OCI-LY3 (cell line): ENCODE measurements at regions not wholly inside any gene's neighbourhood (a gene's known extent, or its start where the extent isn't known, plus 50 kb on each side); places are given as distances from the start of the nearest gene placed in this dataset.
A peak's percentile ranks its signal among the peaks of the same experiment; 100 is the strongest.

Experiments
- H2AFZ ChIP-seq: fragments of 200-600, 300-600 bp; shearing (Covaris generic); 2 replicates; pipeline ENCODE4 v1.6.0; 2014; ENCODE audit warnings: antibody characterized with exemption, low read depth, low read length
- H3K27ac ChIP-seq: fragments of 200-600, 300-600 bp; sonication (generic); 2 replicates; pipeline ENCODE4 v1.5.1; 2014; ENCODE audit warnings: mild to moderate bottlenecking, low read length, moderate library complexity, mixed read lengths
- H3K27me3 ChIP-seq: fragments of 200-600, 300-600 bp; sonication (generic); 2 replicates; pipeline ENCODE4 v1.6.1; 2014; ENCODE audit warnings: low read depth, low read length, mixed read lengths
- H3K36me3 ChIP-seq: fragments of 200-600, 300-600 bp; sonication (generic); replicated peaks from 2 replicates; pipeline ENCODE3; 2014; ENCODE audit warnings: low read depth, low read length, mixed read lengths
- H3K4me1 ChIP-seq: fragments of 300-600, 200-600 bp; sonication (generic); 2 replicates; pipeline ENCODE4 v1.6.1; 2014; ENCODE audit warnings: low read length, mixed read lengths
- H3K4me2 ChIP-seq: fragments of 200-600, 300-600 bp; sonication (generic); 2 replicates; pipeline ENCODE4 v1.6.1; 2014; ENCODE audit warnings: low read length, mixed read lengths
- H3K4me3 ChIP-seq: fragments of 300-600, 200-600 bp; sonication (generic); 2 replicates; pipeline ENCODE4 v1.5.1; 2014; ENCODE audit warnings: antibody characterized with exemption, mild to moderate bottlenecking, low read length, moderate library complexity
- H3K79me2 ChIP-seq: fragments of 300-600, 200-600 bp; shearing (Covaris generic); 2 replicates; pipeline ENCODE4 v1.6.1; 2014; ENCODE audit warnings: mild to moderate bottlenecking, low read length, mixed read lengths
- H3K9ac ChIP-seq: fragments of 300-600, 200-600 bp; shearing (Covaris generic); 2 replicates; pipeline ENCODE4 v1.6.0; 2014; ENCODE audit warnings: mild to moderate bottlenecking, low read length, moderate library complexity
- H3K9me3 ChIP-seq: fragments of 200-600, 300-600 bp; shearing (Covaris generic); 2 replicates; pipeline ENCODE4 v1.6.1; 2014; ENCODE audit warnings: low read length, mixed read lengths; ENCODE audit not compliant: insufficient read depth
- H4K20me1 ChIP-seq: fragments of 200-600, 300-600 bp; sonication (generic); 2 replicates; pipeline ENCODE4 v1.6.1; 2016; ENCODE audit warnings: low read length, mixed read lengths; ENCODE audit not compliant: insufficient read depth
- EZH2phosphoT487 ChIP-seq: fragments of 200-600 bp; shearing (Covaris generic); IDR thresholded peaks from 2 replicates; pipeline ENCODE4 v1.6.1; 2018; ENCODE audit warnings: antibody characterized with exemption, mixed run types, low read depth
- TF ChIP-seq, protein P1 (sequence below): fragments of 200-600, 300-600 bp; sonication (generic); IDR thresholded peaks from 2 replicates; pipeline ENCODE4 v1.5.1; 2014; ENCODE audit warnings: antibody characterized with exemption, low read length, low read depth

DNA sequence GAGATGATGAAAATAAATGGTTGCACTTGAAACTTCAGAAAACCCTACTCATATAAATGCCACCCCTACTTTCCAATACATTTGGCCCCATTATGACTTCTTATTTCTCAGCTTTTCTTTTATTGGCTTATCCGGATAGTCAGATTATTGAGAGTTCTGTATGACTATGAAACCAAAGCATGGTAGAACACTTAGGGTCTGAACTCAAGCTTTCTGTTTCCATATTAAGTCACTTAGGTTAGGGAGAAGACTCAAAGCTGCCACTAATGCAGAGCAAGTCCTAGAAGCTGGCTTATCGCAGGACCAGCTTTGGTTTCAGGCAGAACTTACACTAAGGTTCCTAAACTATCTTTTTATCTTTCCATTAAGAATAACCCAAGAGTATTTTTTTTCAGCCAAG lies 229.9 kb upstream of the CPEB2 start:
- no peaks in the 10 kb centered on the region for H3K36me3 ChIP-seq
- H3K4me1 ChIP-seq, result peaks cover 6% of the 10 kb centered on the region
- H3K79me2 ChIP-seq, result no peaks in the 10 kb centered on the region
- H3K9me3 ChIP-seq, result no peaks in the 10 kb centered on the region
- H3K27me3 ChIP-seq, result no peaks in the 10 kb centered on the region
- no peak overlapping the region for H3K27ac ChIP-seq
- H3K9ac ChIP-seq, result no peak overlapping the region
- TF ChIP-seq, protein P1, sequence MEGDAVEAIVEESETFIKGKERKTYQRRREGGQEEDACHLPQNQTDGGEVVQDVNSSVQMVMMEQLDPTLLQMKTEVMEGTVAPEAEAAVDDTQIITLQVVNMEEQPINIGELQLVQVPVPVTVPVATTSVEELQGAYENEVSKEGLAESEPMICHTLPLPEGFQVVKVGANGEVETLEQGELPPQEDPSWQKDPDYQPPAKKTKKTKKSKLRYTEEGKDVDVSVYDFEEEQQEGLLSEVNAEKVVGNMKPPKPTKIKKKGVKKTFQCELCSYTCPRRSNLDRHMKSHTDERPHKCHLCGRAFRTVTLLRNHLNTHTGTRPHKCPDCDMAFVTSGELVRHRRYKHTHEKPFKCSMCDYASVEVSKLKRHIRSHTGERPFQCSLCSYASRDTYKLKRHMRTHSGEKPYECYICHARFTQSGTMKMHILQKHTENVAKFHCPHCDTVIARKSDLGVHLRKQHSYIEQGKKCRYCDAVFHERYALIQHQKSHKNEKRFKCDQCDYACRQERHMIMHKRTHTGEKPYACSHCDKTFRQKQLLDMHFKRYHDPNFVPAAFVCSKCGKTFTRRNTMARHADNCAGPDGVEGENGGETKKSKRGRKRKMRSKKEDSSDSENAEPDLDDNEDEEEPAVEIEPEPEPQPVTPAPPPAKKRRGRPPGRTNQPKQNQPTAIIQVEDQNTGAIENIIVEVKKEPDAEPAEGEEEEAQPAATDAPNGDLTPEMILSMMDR, result no peak
- no peak for TF ChIP-seq EZH2phosphoT487
- no peak overlapping the region for H2AFZ ChIP-seq
- no peaks in the 10 kb centered on the region for H4K20me1 ChIP-seq
- no peak overlapping the region for H3K4me2 ChIP-seq
- H3K4me3 ChIP-seq, result no peak overlapping the region

DNA sequence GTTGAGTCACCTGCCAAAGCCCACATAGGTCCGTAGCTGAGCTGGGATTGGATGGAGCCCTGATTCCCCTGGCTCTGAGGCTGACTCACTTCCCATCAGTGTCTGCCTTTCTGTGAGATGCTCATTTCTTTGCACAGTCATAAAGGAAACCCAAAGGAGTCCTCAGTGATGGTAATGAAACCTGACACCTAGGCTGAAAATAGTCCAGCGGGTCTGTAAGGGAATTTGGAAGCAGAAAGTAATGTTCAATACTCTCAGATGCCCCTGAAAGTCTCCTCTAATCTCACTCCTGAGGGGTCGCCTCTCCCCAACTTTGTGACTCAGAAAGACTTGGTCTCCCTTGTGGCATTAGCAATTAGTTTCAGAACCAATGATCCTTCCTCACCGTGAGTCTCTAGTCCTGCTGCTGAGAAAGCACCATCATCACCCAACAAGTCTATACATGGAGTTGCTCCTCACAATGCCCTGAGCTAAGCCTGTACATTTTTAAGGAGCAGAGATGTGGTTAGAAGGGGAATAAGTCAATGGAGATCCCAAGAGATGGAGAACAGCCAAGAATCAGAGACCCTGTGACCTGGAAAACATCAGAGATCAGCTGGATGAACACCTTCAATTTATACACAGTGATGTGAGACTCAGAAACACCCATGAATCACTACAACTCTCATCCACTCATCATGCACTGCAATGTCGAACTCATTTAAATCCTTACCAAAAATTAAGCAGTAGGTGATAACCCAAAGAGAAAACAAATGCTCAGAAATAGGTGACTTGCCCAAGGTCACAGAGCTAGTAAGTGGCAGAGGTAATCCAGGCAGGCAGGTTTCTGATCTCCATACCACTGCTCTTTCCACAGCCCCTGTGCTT lies 219.0 kb upstream of the CPEB2 start:
- Histone ChIP-seq H3K9ac (no peak overlapping the region), H4K20me1 (no peaks in the 10 kb centered on the region), H3K36me3 (no peaks in the 10 kb centered on the region), H3K27me3 (no peaks in the 10 kb centered on the region), H3K4me1 (peaks cover 15% of the 10 kb centered on the region), H3K4me2 (peak overlapping the region; percentile 49), H2AFZ (0 out of 2 replicates have a peak overlapping the region, but pooled peaks have one; percentile 6), H3K27ac (peak overlapping the region; percentile 25; the same call in 1 of the 2 replicates), H3K9me3 (no peaks in the 10 kb centered on the region), H3K4me3 (peak overlapping the region; percentile 29; the same call in 1 of the 2 replicates), H3K79me2 (no peaks in the 10 kb centered on the region)
- TF ChIP-seq, protein P1, result no peak
- no peak for TF ChIP-seq EZH2phosphoT487

DNA sequence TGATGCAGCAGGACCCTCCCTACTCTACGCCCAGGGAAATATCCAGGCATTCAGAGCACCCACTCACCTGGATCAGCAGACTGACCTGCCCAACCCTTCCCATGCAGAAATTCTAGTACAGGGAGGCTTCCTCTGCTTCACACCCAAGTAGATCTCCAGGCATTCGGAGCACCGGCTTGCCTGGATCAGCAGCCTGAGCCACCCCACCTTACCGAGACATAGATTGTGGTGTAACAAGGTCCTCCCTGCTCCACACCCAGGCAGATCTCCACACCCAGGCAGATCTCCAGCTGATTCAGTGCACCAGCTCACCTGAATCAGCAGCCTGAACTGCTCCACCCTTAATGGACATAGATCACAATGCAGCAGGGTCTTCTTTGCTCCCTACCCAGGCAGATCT lies 215.1 kb upstream of the CPEB2 start:
- Histone ChIP-seq H3K79me2 (no peaks in the 10 kb centered on the region), H3K27ac (no peak overlapping the region), H3K27me3 (no peaks in the 10 kb centered on the region), H3K9me3 (peaks cover 12% of the 10 kb centered on the region), H3K4me2 (no peak overlapping the region), H3K4me1 (peaks cover 25% of the 10 kb centered on the region), H4K20me1 (no peaks in the 10 kb centered on the region), H3K4me3 (no peak overlapping the region), H3K36me3 (peaks cover 3% of the 10 kb centered on the region), H3K9ac (no peak overlapping the region), H2AFZ (no peak overlapping the region)
- no peak for TF ChIP-seq EZH2phosphoT487
- TF ChIP-seq, protein P1, result no peak

DNA sequence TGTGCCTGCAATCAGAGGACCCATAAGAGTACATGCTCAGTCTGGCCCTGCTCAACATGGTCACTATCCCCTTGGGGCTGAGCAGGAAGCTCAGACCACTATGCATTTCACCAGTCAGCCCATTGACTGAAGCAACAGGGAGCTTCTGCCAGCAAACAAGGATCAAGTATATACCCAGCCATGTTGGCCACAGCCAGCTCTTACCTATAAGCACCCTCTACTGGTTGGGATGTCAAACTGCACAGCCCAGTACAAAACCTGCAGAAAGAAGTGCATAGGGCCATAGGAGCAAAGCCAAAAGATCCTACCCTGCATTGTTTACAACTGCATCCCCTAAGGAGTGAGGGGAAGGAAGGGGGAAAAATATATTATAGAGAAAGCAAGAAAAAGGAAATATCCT lies 214.4 kb upstream of the CPEB2 start:
- H3K4me3 ChIP-seq, result no peak overlapping the region
- H3K27ac ChIP-seq, result no peak overlapping the region

More for the DNA sequence above, 214.4 kb upstream of the CPEB2 start:
- Histone ChIP-seq H4K20me1 (no peaks in the 10 kb centered on the region), H3K9ac (no peak overlapping the region), H3K4me1 (peaks cover 20% of the 10 kb centered on the region), H3K79me2 (no peaks in the 10 kb centered on the region), H3K4me2 (no peak overlapping the region), H3K36me3 (peaks cover 3% of the 10 kb centered on the region), H2AFZ (no peak overlapping the region), H3K27me3 (no peaks in the 10 kb centered on the region), H3K9me3 (peaks cover 12% of the 10 kb centered on the region)
- TF ChIP-seq, protein P1, result peak; percentile 42
- no peak for TF ChIP-seq EZH2phosphoT487
